HG02759 (cell line): ENCODE measurements at regions not wholly inside any gene's neighbourhood (a gene's known extent, or its start where the extent isn't known, plus 50 kb on each side); places are given as distances from the start of the nearest gene placed in this dataset.

Experiments
- ATAC-seq: cut with Tn5 transposase; IDR thresholded peaks from one replicate; pipeline ENCODE4 v1.9.1; 2021; ENCODE audit warnings: mild to moderate bottlenecking, moderate library complexity; ENCODE audit not compliant: unreplicated experiment

DNA sequence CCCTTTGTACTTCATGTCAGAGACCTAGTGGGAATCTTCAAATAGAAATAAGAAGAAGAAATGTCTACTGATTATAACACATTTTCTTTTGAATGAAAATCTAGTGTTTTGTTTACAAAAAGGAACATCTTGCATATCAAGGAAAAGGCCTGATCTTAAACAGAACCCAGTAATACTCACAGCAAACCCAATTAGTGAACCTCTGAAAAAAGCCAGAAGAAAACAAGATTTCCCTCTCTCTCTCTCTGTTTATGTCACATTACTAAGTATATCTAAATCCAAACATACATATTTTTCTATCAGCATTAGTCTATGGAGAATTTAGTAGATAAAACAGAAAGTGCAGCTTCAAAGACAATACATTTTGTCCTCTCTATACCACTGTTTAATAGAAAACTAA is 457.9 kb downstream of the NR2F1-AS1 start:
- ATAC-seq, result no peak

DNA sequence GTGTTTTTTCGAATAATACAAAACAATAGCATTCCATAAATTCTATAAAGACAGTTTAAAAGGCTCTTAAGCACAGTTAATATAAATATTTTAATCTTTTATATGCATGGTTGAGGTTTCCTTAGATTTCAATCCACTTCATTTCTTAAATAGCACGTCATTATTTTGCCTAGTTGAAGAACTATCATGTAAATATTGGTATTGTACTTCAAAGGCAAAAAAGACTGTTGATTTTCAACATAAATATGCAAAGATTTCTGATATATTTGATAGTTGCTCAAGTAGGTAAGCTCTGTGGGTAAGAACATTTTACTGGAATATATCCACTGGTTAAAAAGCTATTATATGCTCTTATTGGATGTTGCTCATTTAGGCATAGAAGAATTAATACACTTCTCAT is 458.6 kb downstream of the NR2F1-AS1 start:
- no peak for ATAC-seq

DNA sequence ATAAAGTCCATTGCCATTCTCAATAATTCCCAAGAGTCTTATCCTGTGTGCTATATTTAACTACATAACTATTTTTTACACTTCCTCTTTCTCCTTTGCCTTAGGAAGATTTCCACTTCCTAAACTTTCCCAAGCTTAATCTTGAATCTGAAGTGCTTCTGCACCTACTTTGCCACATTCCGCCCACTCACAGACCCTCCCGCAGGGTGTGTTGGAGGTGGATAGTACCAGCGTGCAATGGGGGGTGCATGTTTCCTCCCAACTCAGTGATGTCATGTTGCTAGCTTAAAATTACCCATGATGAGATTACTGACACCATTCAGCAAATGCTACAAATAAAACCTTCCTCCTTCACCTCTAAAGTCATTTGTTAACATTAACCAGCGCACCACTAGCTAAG is 460.2 kb downstream of the NR2F1-AS1 start:
- ATAC-seq, result no peak

DNA sequence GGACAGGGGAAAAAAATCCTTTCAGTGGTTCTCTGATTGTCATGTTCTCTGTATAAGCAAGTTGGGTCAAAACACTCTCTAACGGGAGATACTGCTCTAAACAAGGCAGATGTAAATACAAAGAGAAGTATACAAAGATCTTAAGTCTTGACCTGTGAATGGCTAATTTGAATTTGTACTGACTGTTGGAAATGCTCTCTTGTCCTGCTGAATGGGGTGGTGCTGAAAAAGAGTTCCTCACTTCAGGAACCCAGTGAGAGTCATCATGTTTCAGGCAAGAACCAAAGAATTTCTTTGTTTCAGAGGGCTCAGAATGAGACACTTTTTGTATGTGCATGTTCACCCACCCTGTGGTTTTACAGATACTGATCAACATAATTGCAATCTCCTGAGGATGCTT is 461.0 kb downstream of the NR2F1-AS1 start:
- no peak for ATAC-seq

DNA sequence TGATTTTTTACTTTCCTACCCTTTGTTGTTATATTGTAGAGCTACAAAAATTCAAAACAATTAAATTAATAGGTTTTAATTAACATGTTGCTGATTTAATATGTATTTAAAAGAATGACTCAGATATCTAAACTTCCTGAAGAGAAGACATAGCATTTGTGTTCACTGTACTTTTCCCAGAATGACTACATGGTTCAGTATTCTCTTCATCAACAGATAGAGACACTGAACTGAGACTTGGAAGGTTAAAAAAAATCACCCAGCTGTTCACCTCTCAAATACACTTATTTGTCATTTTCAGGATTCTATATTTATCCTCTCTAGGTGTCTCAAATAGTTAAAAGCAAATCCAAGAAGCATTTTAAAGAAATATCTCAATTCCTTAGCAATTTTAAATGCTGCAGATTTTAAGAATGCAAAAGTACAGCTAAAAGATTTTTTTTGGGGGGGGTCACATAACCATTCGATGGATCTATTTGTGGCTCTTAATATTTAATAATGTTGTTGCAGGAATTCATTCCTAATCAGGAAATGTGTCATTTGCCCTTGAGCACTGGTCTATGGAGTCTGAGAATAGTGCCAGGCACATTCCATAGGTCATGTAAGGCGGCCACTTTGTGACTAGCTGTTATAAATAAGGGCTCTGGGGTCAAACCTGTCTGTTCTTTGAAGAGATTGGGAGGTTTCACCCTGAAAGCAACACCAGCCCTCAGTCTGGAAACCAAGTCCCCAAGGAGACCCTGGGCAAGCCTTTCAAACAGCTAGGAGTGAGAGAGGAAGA is 463.1 kb downstream of the NR2F1-AS1 start:
- no peak for ATAC-seq

DNA sequence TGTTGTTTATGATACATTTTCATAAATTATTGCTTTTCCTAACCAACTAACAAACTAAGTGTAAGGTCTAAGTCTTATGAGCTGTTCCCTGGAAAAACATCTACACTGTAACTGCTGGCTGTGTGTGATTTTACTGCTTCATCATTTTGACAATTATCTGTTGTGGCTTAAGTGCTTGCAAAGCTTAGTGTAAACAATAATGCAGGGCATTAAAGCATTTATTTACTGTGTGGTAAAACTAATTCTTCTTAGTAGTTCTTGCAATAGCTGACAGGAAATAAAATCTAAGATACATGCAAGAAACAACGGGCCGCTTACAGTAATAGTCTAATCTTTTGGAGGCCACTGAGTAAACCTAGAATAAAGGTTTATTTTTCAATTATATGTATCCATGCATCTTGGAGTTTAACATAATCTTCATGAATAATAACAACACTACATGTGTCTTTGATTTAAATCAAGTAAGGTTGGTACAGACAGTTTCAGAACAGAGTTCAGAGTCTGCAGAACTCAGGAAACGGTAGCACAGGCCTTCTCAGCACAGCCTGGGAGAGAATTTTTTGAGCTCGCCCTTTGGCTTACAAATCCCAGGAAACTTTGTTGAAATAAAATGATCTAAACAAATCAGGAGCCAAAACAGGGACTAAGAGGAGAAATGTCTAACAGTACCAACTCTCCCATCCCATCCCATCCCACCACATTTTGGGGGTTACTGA is 473.1 kb downstream of the NR2F1-AS1 start:
- no peak for ATAC-seq

DNA sequence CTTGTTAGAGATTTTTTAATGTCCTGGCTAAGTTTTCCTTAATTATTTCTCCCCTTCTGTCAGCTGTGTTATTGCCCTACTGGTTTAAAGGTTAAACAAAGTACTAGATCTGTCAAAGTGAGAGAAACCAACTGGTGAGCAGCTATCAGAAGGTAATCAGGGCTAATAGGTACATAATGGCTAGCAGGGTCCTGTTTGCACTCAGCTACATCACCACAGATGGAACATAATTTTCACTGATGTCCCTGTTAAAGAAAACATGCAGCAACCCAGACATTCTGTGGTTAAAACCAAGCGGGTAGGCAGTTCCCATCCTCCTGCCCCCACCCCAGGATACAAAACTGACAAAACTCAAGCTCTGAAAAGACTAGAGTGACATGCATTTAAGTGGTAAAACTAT is 473.9 kb downstream of the NR2F1-AS1 start:
- no peak for ATAC-seq

DNA sequence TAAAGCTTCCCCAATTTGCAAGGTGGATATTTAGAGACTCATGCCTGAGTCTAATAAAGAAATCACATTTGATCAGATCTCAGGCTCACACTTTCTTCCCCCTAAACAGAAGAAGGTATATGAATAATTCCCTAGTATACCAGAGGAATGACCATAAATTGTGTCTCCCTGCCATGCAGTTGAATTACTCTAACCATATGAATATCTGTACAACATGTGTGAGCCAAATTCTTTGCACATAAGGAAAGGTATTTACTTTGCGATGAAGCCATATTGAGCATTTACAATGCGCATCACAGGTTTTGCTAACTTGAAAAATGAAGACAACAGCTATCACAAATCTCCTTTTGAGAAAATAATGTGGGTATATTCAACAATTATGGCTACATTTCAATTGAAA is 479.4 kb downstream of the NR2F1-AS1 start:
- no peak for ATAC-seq

DNA sequence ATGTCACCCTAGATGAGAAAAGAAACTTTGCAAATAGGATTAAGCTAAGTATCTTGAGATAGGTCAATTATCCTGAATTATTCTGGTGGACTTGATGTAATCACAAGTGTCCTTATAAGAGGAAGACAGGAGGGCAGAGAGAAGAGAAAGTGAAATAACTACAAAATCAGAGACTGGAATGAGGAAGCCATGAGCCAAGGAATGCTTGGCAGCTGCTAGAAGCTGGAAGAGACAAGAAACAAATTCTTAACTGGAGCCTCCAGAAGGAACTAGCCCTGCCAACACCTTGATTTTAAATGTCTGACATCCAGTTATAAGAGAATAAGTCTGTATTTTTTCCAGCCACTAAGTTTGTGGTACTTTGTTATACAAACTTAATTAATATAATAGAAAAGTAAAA is 480.0 kb downstream of the NR2F1-AS1 start:
- ATAC-seq, result no peak

DNA sequence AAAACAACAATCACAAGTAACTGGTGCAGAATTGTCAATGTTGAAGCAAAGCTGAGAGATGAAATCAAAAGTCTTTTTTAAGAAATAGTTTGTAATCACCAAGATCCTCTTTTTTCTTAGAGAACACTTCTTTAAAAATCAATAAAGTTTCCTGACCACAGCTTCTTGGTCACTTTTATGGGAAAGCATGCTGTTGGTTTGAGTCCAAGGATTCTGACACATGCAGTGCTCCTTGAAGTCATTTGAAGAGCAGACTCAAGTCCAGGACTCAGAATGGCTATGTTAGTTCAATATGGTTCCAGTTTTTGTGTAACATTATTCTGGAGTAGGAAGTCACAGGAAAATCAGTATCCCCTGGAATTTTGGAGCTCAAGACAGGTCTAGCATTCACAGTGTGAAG is 480.6 kb downstream of the NR2F1-AS1 start:
- ATAC-seq, result no peak

DNA sequence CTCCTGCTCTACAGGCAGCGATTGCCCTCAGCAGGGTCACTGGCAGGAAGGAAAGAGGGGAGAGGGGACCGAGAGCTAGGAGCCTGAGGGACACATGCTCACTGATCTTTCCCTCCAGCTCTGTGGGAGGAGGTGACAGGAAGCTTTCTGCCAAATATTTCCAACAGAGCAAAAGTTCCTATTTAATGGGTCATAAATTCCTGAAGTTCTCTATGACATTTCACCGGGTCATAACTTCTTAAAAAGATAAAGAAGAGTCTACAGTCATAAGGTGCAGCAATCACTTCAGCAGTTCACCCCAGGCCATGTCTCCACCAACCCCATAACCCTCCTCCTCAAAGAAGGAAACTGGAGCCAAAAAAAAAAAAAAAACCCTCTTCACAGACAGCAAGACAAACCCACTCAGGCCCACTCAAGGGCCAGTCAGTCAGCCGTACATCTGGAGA is 481.1 kb downstream of the NR2F1-AS1 start:
- no peak for ATAC-seq

DNA sequence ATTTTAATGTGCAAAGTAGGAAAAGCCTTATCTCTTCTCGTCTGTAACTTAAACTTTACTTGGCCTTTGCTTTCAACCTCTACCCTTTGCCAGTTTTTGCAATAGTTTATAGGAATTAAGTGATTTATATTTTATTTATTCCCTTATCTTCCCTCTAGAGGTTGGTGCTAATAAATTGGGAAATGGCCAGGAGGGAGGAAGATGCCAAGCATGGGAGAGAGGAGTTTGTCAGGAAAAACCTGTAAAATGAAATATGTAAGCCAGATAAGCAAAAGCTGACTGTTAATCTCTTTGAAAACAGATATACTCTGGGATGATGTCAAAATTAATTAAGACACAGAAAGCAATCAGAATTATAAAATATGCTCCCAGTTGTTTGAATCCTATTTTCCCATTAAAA is 484.5 kb downstream of the NR2F1-AS1 start:
- ATAC-seq, result no peak

DNA sequence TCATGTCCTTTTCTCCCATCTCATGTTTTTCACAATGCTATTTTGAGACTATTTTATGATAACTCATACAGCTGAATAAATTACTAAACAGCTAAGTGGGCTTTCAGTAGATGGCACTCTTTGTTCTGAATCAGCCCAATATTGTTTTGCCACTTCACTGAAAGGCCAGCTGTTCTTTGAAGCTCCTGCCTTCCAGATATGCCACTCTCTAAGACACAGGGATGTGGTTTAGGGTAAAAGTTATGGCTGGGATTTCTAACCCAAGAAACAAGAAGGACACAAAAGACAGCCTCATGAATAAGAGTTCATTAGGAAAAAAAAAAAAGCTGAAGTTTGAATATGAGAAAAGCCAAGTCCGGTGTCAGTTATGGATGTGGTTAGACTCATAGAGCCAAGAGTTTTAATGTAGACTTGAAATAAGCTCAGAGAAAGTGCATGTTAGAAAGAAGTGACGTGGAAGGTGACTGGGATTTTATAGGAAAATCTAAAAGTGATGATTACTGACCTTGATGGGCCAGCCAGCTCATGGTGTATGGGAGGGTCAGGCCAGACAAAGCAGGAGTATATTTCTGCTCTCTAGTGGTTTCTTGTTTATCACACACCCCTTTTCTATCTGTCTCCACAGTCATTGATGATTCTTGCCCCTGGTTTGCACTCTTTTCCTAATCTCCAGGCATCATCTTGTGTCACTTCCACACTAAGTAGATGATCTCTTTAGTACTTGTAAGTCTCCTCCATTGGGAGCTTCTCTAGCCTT is 488.5 kb downstream of the NR2F1-AS1 start:
- ATAC-seq, result no peak

DNA sequence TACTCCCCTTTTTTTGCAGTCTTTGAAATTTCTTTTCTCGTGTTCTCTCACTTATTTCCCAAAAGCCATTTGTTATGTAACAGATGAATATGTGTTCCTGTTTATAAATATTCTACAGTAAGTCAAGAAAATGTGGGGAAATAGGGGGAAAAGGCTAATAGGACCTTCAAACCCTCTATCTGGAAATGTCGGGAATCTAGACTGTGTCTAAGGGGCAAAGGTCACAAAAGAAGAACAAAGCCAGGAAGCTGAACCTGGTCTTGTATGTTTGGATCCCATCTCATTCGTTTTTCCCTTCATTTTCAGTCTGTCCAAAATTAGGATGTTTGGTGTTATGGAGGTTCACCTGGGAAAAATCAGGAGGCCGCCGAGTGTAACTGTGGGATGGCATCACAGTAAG is 490.3 kb downstream of the NR2F1-AS1 start:
- no peak for ATAC-seq

DNA sequence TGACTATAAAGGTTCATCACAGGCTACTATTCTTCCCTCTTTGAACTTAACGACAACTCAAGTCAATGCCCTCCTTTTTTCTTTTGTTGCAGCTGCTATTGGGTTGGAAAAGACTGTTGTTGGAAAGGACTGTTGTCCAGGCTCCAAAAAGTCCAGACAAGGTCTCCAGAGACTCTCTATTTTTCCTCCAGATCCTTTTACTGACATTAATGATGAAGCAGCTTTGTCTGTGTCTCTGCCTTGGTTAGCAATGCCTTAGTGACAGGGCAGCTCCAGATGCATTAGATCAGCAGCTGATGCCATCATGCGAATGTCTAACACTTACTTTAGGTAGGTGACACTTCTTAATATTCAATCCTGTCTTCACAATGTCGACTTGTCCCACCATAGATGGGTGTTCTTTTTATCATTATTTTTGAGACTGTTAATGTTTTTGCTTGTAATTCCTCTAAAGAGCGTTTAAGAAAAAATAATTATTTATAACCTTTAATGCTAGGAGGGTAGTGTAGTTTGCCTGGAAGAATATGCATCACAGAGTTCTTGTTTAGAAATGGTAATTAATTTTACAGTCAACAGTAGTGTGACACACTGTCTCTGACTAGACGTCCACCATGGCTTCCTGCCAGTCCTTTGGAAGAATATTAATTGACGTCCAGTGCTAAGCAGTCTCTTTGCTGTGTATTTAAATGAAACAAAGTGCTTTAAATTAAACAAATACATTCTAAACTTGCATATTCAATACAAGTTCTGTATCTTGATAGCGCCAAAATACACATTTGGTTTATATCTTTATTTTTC is 492.2 kb downstream of the NR2F1-AS1 start:
- ATAC-seq, result no peak

DNA sequence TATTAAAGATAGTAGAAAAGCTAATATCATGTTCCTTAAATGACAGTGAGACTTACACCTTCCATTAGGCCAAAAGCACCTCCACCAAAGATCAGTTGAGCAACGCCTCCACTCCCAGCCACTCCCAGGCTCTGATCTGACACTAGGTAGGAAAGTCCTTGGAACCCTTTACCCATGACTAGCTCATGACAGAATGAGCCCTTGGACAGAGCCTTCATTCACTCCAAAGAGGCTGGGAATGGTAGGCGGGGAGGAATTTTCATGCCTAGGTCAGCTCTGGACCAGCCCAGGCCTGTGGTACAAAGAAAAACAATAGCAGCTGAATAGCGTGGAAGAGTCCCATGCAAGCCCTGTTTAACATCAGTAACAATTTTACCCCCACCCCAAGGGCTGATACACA is 493.7 kb downstream of the NR2F1-AS1 start:
- no peak for ATAC-seq

DNA sequence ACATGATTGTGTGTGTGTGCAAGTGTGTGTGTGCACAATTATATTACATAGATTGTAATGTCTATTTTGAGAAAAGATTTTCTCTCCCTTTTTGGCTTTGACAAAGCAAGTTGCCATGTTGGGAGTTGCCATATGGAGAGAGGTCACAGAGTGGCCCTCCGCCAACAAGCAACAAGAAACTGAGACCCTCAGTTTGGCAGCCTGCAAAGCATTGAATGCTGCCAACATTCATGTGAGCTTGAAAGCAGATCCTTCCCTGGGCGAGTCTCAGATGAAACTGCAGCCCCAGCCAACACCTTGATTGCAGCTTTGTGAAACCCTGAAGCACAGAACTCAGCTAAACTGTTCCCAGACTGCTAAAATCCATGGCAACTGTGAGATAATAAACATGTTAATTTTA is 498.0 kb downstream of the NR2F1-AS1 start:
- ATAC-seq, result no peak

DNA sequence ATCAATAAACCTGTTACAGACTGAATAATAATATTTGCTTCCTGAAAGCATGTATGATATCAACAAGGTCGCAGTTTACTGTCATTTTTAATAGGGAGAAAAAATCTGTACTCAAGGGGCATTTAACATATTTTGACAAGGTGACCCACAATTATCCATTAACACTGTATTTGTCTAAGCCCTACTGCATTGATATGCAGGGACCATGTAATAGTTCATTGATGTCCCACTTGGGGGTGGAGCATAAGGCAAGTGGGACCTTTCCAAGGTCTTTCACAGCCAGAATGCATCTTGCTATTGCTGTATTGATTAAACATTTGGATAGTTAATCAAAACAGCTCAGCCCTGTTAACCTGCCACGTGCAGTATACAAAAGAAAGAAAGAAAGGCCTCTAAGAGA is 502.0 kb downstream of the NR2F1-AS1 start:
- no peak for ATAC-seq

DNA sequence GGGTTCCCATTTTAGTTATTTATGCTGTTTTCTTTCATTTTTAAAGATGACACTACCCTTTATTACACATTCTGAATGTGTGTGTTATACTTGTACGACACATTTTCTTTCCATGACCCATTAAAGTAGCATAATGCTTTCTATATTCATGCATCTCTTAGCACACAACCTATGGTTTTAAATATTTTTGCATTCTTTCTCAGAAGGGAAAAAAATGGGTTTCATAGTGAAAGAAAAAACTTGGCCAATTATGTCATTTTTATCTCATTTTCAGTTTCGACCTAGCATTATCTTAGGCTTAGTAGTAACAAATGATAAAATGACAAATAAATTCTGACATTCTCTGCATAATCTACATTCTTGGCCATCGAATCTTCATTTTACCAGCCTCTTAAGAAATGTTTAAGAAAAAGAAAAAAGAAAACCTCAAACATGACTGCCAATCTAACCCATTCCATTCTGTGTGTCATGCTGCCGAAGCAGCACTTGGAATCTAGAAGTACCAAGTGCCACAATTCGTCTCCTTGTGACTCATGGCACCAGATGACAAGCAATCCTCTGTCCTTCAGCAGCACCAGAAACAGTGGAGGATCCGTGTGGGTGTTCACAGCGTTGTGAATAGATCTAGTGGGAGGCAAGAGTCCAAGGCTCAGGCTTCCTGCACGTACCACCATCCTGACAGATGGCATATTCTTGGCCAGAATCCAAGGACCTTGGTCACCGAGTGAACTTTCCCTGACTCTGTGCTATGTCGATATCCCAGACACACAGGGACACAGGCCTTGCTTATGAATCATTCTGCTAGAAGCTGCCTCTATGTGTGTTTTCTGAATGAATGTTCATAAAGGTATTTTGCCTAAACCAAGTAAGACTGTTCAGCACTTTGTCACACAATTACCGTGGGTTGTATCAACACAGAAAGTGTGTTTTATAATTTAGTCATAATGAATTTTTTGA is 502.7 kb downstream of the NR2F1-AS1 start:
- peak; percentile 65 for ATAC-seq

DNA sequence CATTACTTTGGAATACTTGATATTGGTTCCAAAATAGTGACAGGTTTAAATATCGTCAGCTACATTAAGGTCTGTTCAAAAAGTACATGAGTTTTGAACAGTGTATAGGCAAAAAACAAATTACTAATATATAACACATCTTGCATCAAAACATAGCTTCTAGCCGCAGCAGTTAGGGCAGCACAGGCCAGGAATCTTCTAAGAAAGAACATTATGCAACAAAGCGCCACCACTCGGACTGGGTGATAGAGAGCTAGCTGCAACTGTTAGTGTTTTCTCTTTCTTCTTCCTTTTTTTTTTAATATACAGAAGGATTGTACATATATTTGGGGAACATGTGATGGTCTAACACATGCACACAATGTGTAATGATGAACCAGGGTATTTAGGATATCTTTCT is 504.5 kb downstream of the NR2F1-AS1 start:
- no peak for ATAC-seq
